ENCODE measurements at regions not wholly inside any gene's neighbourhood (a gene's known extent, or its start where the extent isn't known, plus 50 kb on each side); places are given as distances from the start of the nearest gene placed in this dataset.

DNA sequence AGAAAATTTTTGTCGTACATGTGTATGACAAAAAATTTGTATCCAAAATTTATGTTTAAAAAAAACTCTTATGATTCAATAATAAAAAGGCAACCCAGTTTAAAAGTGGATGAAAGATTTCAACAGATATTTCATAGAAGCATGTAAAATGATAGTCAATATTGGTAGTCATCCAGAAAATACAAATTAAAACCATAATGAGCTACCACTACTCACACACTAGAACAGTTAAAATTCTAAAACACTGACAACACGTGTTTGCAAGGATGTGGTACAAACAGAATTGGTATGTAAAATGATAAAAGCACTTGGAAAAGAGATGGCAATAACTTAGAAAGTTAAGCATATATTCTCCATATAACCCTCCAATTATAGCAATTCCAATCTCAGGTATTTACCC is 303.0 kb upstream of the NR2F2 start:
- no peak for DNase-seq (ENCODE audit: low read depth in 1 of 2, low spot score in 1 of 2)
- Histone ChIP-seq H3K36me3 (no peaks in the 10 kb centered on the region), H3K4me3 (no peak overlapping the region), H3K9me3 (ENCODE audit: low read depth) (no peaks in the 10 kb centered on the region), H3K27me3 (no peaks in the 10 kb centered on the region), H3K4me1 (ENCODE audit: low read depth) (no peaks in the 10 kb centered on the region), H3K27ac (no peak overlapping the region)
- TF ChIP-seq, protein P1, sequence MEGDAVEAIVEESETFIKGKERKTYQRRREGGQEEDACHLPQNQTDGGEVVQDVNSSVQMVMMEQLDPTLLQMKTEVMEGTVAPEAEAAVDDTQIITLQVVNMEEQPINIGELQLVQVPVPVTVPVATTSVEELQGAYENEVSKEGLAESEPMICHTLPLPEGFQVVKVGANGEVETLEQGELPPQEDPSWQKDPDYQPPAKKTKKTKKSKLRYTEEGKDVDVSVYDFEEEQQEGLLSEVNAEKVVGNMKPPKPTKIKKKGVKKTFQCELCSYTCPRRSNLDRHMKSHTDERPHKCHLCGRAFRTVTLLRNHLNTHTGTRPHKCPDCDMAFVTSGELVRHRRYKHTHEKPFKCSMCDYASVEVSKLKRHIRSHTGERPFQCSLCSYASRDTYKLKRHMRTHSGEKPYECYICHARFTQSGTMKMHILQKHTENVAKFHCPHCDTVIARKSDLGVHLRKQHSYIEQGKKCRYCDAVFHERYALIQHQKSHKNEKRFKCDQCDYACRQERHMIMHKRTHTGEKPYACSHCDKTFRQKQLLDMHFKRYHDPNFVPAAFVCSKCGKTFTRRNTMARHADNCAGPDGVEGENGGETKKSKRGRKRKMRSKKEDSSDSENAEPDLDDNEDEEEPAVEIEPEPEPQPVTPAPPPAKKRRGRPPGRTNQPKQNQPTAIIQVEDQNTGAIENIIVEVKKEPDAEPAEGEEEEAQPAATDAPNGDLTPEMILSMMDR (IDR thresholded peaks at IDR 0.05; ENCODE audit: low read depth, low read length), result no peak

DNA sequence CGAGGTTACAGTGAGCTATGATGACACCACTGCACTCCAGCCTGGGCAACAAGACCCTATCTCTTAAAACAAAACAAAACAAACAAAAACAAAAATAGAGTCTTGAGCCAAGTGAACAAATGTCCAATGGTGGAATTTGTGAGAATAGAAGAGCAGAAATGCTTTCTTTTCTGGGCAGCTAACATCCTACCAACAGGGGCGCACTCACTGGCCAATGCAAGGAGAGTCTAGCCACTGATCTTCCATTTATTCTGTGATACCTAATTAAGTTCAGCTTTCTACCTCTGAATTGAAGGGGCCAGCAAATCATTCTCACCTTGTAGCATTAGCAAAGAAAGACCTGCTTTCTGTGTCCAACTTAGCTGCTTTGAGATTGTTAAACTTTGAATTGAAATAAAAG is 301.9 kb upstream of the NR2F2 start:
- TF ChIP-seq, protein P1 (IDR thresholded peaks at IDR 0.05; ENCODE audit: low read depth, low read length), result no peak
- Histone ChIP-seq H3K4me3 (no peak overlapping the region), H3K27me3 (no peaks in the 10 kb centered on the region), H3K9me3 (ENCODE audit: low read depth) (no peaks in the 10 kb centered on the region), H3K27ac (no peak overlapping the region), H3K4me1 (ENCODE audit: low read depth) (no peaks in the 10 kb centered on the region), H3K36me3 (no peaks in the 10 kb centered on the region)
- no peak for DNase-seq (ENCODE audit: low read depth in 1 of 2, low spot score in 1 of 2)

DNA sequence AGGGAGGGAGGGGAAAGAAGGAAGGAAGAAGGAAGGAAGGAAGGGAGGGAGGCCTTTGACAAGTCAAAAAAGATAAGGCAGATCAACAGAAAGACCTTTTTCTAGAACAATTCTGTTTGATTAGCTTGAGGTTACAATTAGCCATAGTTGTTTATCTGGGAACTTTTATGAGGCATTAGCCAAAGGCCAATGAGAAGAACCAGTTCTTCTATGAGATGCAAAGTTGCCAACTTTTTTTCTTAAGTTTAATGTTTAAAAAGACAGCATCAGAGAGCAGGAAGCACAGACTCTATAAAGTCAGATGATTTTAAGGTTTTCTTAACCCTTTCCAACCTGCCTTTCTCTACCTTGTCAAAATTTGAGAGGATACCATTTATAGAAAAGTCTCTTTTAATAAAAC is 301.3 kb upstream of the NR2F2 start:
- no peaks in the 10 kb centered on the region for H3K36me3 ChIP-seq
- H3K4me1 ChIP-seq (ENCODE audit: low read depth), result no peaks in the 10 kb centered on the region
- no peak overlapping the region for H3K4me3 ChIP-seq
- DNase-seq (ENCODE audit: low read depth in 1 of 2, low spot score in 1 of 2), result no peak
- no peak overlapping the region for H3K27ac ChIP-seq
- TF ChIP-seq, protein P1 (IDR thresholded peaks at IDR 0.05; ENCODE audit: low read depth, low read length), result no peak
- no peaks in the 10 kb centered on the region for H3K27me3 ChIP-seq
- H3K9me3 ChIP-seq (ENCODE audit: low read depth), result no peaks in the 10 kb centered on the region

DNA sequence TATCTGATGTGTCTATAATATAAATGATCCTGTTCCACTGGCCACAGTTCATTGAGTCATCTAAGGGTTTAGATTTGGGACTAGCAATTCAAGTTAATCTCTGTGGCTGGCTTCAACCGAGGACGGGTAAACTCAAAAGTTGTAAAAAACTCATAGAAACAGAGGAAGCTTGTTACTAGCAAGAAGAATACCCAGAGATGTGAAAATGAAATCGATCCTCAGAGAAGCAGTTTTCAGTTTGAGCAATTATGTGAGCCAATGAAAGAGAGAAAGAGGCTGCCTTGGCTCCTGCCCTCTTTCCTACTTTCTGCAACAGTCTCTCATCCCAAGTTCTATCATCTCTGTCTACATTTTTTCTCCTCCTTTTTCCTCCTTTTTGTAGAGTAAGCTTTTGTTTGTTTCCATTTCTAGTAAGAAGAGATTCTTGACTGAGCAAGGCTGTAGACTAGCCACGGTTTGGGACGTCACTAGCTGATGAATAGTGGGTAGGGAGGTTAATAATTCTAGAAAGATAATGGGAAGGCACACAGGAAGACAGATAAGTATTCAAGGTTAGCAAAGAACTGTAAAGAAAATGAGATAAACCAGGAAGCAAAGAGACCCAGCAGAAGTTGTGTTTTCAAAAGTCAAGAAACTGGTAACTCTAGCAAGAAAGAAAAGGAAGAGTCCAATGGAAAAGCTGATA is 298.9 kb upstream of the NR2F2 start:
- TF ChIP-seq, protein P1 (IDR thresholded peaks at IDR 0.05; ENCODE audit: low read depth, low read length), result no peak
- H3K36me3 ChIP-seq, result no peaks in the 10 kb centered on the region
- DNase-seq (ENCODE audit: low read depth in 1 of 2, low spot score in 1 of 2), result no peak
- peaks cover 12% of the 10 kb centered on the region for H3K4me1 ChIP-seq (ENCODE audit: low read depth)
- H3K27ac ChIP-seq, result no peak overlapping the region
- no peak overlapping the region for H3K4me3 ChIP-seq
- no peaks in the 10 kb centered on the region for H3K27me3 ChIP-seq
- H3K9me3 ChIP-seq (ENCODE audit: low read depth), result no peaks in the 10 kb centered on the region

DNA sequence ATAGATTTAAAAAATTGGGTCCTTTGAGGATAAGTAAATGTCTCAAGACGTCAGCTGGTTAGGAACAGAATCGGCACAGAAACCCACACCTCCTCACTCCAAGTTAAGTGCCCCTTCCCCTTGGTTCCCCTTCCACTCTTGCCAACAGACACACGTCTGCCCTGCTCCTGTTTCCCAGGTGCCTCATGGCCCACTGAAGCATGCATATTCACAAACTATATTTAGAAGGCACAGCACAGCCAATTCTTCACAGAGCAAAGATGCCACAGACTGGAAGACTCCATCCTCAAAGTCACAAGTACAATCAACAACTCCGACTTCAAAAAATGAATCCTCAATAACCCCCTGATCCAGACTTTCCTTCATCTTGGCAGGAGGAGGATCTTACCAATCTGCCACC is 295.4 kb upstream of the NR2F2 start:
- H3K27ac ChIP-seq, result no peak overlapping the region
- peak in 1 of 2 donors; percentile 20 for DNase-seq (ENCODE audit: low read depth in 1 of 2, low spot score in 1 of 2)

More for the DNA sequence above, 295.4 kb upstream of the NR2F2 start:
- H3K9me3 ChIP-seq (ENCODE audit: low read depth), result no peaks in the 10 kb centered on the region
- TF ChIP-seq, protein P1 (IDR thresholded peaks at IDR 0.05; ENCODE audit: low read depth, low read length), result no peak
- no peak overlapping the region for H3K4me3 ChIP-seq
- H3K4me1 ChIP-seq (ENCODE audit: low read depth), result peaks cover 17% of the 10 kb centered on the region
- H3K27me3 ChIP-seq, result no peaks in the 10 kb centered on the region
- no peaks in the 10 kb centered on the region for H3K36me3 ChIP-seq

Data from cardiac muscle cell (in vitro differentiated cells and primary cell).